ENCODE measurements at regions not wholly inside any gene's neighbourhood (a gene's known extent, or its start where the extent isn't known, plus 50 kb on each side); places are given as distances from the start of the nearest gene placed in this dataset.

DNA sequence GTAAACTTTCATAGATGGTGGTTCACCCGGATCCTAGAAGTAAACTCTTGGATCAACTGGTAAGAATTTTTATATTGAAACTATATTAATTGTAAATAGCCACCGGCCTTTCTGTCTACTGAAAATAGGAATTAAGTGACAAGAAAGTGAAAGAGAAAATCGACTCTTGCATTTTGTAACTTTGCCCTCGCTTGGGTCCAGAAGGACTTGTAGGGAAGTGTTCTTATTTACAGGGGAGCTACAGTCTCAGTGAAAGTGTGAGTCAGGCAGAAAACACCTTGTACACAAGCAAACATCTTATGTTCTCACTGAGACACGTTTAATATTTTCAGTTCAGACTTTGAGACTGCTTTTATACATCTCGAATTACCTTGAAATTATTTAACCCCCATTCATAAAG lies 238.9 kb downstream of the BLID start:
- no peaks in the 10 kb centered on the region for H3K4me1 ChIP-seq (ENCODE audit: insufficient read depth)
- no peaks in the 10 kb centered on the region for H3K79me2 ChIP-seq
- H3K27ac ChIP-seq, result no peak overlapping the region
- 94% methylated on average over 6 of the region's 6 CpGs for WGBS (ENCODE audit: low lambda C conversion rate, missing lambda C conversion rate)
- H3K4me2 ChIP-seq, result no peak overlapping the region
- no peak overlapping the region for H2AFZ ChIP-seq
- DNase-seq (ENCODE audit: low spot score), result no peak
- TF ChIP-seq, protein P1, sequence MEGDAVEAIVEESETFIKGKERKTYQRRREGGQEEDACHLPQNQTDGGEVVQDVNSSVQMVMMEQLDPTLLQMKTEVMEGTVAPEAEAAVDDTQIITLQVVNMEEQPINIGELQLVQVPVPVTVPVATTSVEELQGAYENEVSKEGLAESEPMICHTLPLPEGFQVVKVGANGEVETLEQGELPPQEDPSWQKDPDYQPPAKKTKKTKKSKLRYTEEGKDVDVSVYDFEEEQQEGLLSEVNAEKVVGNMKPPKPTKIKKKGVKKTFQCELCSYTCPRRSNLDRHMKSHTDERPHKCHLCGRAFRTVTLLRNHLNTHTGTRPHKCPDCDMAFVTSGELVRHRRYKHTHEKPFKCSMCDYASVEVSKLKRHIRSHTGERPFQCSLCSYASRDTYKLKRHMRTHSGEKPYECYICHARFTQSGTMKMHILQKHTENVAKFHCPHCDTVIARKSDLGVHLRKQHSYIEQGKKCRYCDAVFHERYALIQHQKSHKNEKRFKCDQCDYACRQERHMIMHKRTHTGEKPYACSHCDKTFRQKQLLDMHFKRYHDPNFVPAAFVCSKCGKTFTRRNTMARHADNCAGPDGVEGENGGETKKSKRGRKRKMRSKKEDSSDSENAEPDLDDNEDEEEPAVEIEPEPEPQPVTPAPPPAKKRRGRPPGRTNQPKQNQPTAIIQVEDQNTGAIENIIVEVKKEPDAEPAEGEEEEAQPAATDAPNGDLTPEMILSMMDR (IDR thresholded peaks at IDR 0.05; ENCODE audit: poor library complexity), result no peak
- H3K36me3 ChIP-seq (replicated peaks; ENCODE audit: insufficient read depth, low read depth), result no peaks in the 10 kb centered on the region
- no peaks in the 10 kb centered on the region for H3K9me2 ChIP-seq (replicated peaks; ENCODE audit: insufficient read depth)
- no peaks in the 10 kb centered on the region for H3K27me3 ChIP-seq
- no peaks in the 10 kb centered on the region for H4K20me1 ChIP-seq (ENCODE audit: insufficient read depth, poor library complexity, severe bottlenecking)
- H3K9me3 ChIP-seq (ENCODE audit: low read depth), result no peaks in the 10 kb centered on the region
- H3K4me3 ChIP-seq, result no peak overlapping the region

DNA sequence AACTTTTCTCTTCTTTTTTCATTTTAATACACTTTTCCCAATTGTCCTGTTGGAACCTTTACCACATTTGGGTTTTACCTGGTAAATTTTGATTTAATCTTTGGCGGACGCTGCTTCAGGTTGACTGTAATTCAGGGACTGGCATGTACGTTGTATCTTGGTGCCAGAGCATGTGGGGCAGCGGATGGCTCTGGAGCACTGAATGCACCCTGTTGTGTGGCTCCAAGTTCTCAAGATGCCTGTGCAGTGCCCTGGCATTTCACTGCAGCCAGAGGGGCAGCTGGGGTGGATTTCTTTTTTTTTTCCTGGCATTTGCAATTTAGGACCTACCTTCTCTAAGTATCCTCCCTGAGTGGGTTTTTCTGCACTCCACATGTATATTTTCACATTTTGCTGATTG lies 242.2 kb downstream of the BLID start:
- no peaks in the 10 kb centered on the region for H3K4me1 ChIP-seq (ENCODE audit: insufficient read depth)
- H3K4me3 ChIP-seq, result no peak overlapping the region
- no peak for TF ChIP-seq EZH2phosphoT487 (IDR thresholded peaks at IDR 0.05; ENCODE audit: low read depth, severe bottlenecking, unreplicated experiment)
- TF ChIP-seq, protein P1 (IDR thresholded peaks at IDR 0.05; ENCODE audit: poor library complexity), result no peak
- TF ChIP-seq EZH2 (IDR thresholded peaks at IDR 0.05; ENCODE audit: borderline replicate concordance), result no peak
- no peak for DNase-seq (ENCODE audit: low spot score)
- 97% methylated on average over 4 of the region's 4 CpGs for WGBS (ENCODE audit: low lambda C conversion rate, missing lambda C conversion rate)
- H3K27me3 ChIP-seq, result no peaks in the 10 kb centered on the region
- H3K4me2 ChIP-seq, result no peak overlapping the region
- H3K9me3 ChIP-seq (ENCODE audit: low read depth), result no peaks in the 10 kb centered on the region
- H3K9me2 ChIP-seq (replicated peaks; ENCODE audit: insufficient read depth), result no peaks in the 10 kb centered on the region
- H3K27ac ChIP-seq, result no peak overlapping the region
- no peaks in the 10 kb centered on the region for H3K79me2 ChIP-seq
- no peak overlapping the region for H2AFZ ChIP-seq
- no peaks in the 10 kb centered on the region for H4K20me1 ChIP-seq (ENCODE audit: insufficient read depth, poor library complexity, severe bottlenecking)
- H3K36me3 ChIP-seq (replicated peaks; ENCODE audit: insufficient read depth, low read depth), result no peaks in the 10 kb centered on the region

DNA sequence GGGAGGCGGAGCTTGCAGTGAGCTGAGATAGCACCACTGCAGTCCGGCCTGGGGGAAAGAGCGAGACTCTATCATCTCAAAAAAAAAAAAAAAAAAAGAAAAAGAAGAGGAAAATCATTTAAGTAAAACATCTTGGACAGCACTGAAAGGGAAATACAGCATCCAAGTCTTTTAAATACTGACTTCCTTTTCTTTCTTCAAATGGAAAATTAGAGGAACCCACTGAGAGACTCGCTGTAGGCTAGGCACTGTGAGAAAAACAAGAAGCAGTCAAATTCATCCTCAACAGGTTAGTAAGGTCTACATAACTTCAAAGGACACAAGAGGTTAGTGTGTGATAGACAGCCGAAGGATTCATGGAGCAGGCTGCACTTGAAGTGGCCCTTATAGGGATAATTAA lies 243.7 kb downstream of the BLID start:
- no peak overlapping the region for H3K4me3 ChIP-seq
- H3K27me3 ChIP-seq, result no peaks in the 10 kb centered on the region
- no peak overlapping the region for H2AFZ ChIP-seq
- no peaks in the 10 kb centered on the region for H3K79me2 ChIP-seq
- no peak overlapping the region for H3K27ac ChIP-seq
- no peaks in the 10 kb centered on the region for H3K9me2 ChIP-seq (replicated peaks; ENCODE audit: insufficient read depth)
- no peak for DNase-seq (ENCODE audit: low spot score)
- H3K9me3 ChIP-seq (ENCODE audit: low read depth), result no peaks in the 10 kb centered on the region
- no peak overlapping the region for H3K4me2 ChIP-seq
- TF ChIP-seq EZH2phosphoT487 (IDR thresholded peaks at IDR 0.05; ENCODE audit: low read depth, severe bottlenecking, unreplicated experiment) (no peak), EZH2 (IDR thresholded peaks at IDR 0.05; ENCODE audit: borderline replicate concordance) (no peak)
- TF ChIP-seq, protein P1 (IDR thresholded peaks at IDR 0.05; ENCODE audit: poor library complexity), result no peak
- H3K36me3 ChIP-seq (replicated peaks; ENCODE audit: insufficient read depth, low read depth), result no peaks in the 10 kb centered on the region
- H4K20me1 ChIP-seq (ENCODE audit: insufficient read depth, poor library complexity, severe bottlenecking), result no peaks in the 10 kb centered on the region
- WGBS (ENCODE audit: low lambda C conversion rate, missing lambda C conversion rate), result 95% methylated on average over 5 of the region's 5 CpGs
- no peaks in the 10 kb centered on the region for H3K4me1 ChIP-seq (ENCODE audit: insufficient read depth)

Measured in hepatocyte (in vitro differentiated cells).